ENCODE measurements at regions not wholly inside any gene's neighbourhood (a gene's known extent, or its start where the extent isn't known, plus 50 kb on each side); places are given as distances from the start of the nearest gene placed in this dataset.

DNA sequence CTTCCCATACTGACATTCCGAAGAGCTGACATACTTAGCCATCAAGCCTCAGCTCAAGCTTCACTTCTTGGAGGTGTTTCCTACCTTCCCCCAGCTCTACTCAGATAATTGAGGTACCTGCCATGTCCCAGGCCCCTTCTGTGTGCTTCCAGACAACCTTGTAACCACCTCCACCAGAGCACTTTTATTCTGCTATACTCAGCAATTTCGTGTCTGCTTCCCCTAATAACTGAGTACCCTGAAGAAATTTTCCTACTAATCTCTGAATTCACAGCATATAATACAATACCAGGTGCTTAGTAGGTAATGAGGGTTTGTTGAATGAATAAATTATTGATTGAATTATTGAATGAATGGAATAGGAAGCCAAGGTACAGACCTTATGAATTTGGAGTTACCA is 605.5 kb downstream of the MID1IP1 start:
- Histone ChIP-seq H3K36me3 (replicated peaks in 1 of 2; ENCODE audit: control insufficient read depth in 1 of 2, insufficient read depth in 2 of 2, low read length in 1 of 2) (no peaks in the 10 kb centered on the region), H3K4me1 (ENCODE audit: control insufficient read depth in 1 of 2, insufficient read depth in 2 of 2, low read depth in 1 of 2, low read length in 1 of 2) (no peaks in the 10 kb centered on the region), H3K9me2 (no peaks in the 10 kb centered on the region), H3K4me2 (no peak overlapping the region), H4K20me1 (ENCODE audit: insufficient read depth) (no peaks in the 10 kb centered on the region), H2AFZ (ENCODE audit: low read depth) (no peak overlapping the region), H3K27me3 (ENCODE audit: insufficient read depth) (no peaks in the 10 kb centered on the region; the same call in 1 of the 2 replicates), H3K9ac (no peak overlapping the region), H3K9me3 (no peaks in the 10 kb centered on the region), H3K4me3 (ENCODE audit: low read depth in 2 of 2, low read length in 1 of 2) (no peak overlapping the region), H3K79me2 (ENCODE audit: insufficient read depth) (no peaks in the 10 kb centered on the region), H3K27ac (ENCODE audit: low read depth in 2 of 2, low read length in 1 of 2) (no peak overlapping the region), H3F3A (replicated peaks; ENCODE audit: insufficient read depth) (no peaks in the 10 kb centered on the region)
- POLR2A ChIA-PET: no interaction called here
- DNase-seq: no peak
- CTCF ChIA-PET: no interaction called here
- WGBS (ENCODE audit: low lambda C conversion rate): 5% methylated on average over 2 of the region's 2 CpGs
- TF ChIP-seq EP300 (IDR thresholded peaks at IDR 0.05; ENCODE audit: borderline replicate concordance in 1 of 2, low read depth in 1 of 2, low read length in 1 of 2): no peak
- TF ChIP-seq NRF1 (IDR thresholded peaks at IDR 0.05; ENCODE audit: low read depth, low read length): no peak
- TF ChIP-seq, protein P1, sequence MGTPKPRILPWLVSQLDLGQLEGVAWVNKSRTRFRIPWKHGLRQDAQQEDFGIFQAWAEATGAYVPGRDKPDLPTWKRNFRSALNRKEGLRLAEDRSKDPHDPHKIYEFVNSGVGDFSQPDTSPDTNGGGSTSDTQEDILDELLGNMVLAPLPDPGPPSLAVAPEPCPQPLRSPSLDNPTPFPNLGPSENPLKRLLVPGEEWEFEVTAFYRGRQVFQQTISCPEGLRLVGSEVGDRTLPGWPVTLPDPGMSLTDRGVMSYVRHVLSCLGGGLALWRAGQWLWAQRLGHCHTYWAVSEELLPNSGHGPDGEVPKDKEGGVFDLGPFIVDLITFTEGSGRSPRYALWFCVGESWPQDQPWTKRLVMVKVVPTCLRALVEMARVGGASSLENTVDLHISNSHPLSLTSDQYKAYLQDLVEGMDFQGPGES (IDR thresholded peaks at IDR 0.05; ENCODE audit: low read depth, low read length): no peak
- TF ChIP-seq, protein P2, sequence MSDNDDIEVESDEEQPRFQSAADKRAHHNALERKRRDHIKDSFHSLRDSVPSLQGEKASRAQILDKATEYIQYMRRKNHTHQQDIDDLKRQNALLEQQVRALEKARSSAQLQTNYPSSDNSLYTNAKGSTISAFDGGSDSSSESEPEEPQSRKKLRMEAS (IDR thresholded peaks at IDR 0.05; ENCODE audit: low read depth): no peak
- TF ChIP-seq FOSL2 (IDR thresholded peaks at IDR 0.05; ENCODE audit: borderline replicate concordance, low read depth): no peak
- TF ChIP-seq, protein P3, sequence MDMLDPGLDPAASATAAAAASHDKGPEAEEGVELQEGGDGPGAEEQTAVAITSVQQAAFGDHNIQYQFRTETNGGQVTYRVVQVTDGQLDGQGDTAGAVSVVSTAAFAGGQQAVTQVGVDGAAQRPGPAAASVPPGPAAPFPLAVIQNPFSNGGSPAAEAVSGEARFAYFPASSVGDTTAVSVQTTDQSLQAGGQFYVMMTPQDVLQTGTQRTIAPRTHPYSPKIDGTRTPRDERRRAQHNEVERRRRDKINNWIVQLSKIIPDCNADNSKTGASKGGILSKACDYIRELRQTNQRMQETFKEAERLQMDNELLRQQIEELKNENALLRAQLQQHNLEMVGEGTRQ (IDR thresholded peaks at IDR 0.05; ENCODE audit: borderline replicate concordance, low read depth, low read length): no peak
- TF ChIP-seq, protein P4, sequence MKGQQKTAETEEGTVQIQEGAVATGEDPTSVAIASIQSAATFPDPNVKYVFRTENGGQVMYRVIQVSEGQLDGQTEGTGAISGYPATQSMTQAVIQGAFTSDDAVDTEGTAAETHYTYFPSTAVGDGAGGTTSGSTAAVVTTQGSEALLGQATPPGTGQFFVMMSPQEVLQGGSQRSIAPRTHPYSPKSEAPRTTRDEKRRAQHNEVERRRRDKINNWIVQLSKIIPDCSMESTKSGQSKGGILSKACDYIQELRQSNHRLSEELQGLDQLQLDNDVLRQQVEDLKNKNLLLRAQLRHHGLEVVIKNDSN (IDR thresholded peaks at IDR 0.05; ENCODE audit: borderline replicate concordance, low read depth): no peak

DNA sequence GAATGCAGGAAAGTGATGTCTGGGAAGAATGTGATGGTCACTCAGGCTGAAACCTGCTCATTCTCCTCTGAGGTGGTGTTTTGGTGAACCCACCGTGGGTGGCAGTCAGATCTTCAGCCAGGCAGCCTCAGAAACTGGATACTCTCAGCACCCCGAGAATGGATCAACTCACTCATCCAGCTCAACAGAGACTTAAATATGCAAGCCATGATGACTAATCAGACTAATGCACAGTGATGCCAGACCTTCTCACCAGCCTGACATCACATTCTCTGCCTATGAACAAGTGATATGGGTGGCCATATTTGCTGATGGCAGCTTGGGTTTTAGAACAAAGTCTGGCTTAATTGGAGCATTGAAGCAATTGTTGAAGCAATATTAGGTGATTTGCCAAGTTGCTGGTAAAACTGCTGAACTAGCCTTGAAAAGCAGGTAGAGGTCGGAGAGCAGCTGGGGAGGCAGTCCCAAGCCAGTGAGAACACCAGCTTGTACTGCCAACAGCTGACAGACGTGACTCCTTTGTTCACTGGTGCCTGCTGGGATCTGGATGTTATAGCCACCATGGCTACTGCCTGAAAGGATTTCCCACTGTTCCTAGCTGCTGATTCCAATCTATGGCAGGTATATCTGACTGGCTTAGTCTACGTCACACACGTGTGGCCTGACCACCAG is 608.1 kb downstream of the MID1IP1 start:
- ChIA-PET CTCF (no interaction called here), POLR2A (no interaction called here)
- H3K9me2 ChIP-seq: no peaks in the 10 kb centered on the region
- DNase-seq: no peak
- no peaks in the 10 kb centered on the region for H4K20me1 ChIP-seq (ENCODE audit: insufficient read depth)
- H2AFZ ChIP-seq (ENCODE audit: low read depth): no peak overlapping the region
- 47% methylated on average over 4 of the region's 6 CpGs for WGBS (ENCODE audit: low lambda C conversion rate)
- H3K27ac ChIP-seq (ENCODE audit: low read depth in 2 of 2, low read length in 1 of 2): no peak overlapping the region
- no peaks in the 10 kb centered on the region; the same call in 1 of the 2 replicates for H3K27me3 ChIP-seq (ENCODE audit: insufficient read depth)
- no peak overlapping the region for H3K9ac ChIP-seq
- H3K9me3 ChIP-seq: no peaks in the 10 kb centered on the region
- H3K4me3 ChIP-seq (ENCODE audit: low read depth in 2 of 2, low read length in 1 of 2): no peak overlapping the region
- no peaks in the 10 kb centered on the region; a peak in 1 of 4 replicates for H3K4me1 ChIP-seq (ENCODE audit: control insufficient read depth in 1 of 2, insufficient read depth in 2 of 2, low read depth in 1 of 2, low read length in 1 of 2)
- no peaks in the 10 kb centered on the region for H3K36me3 ChIP-seq (replicated peaks in 1 of 2; ENCODE audit: control insufficient read depth in 1 of 2, insufficient read depth in 2 of 2, low read length in 1 of 2)
- no peaks in the 10 kb centered on the region for H3F3A ChIP-seq (replicated peaks; ENCODE audit: insufficient read depth)
- no peaks in the 10 kb centered on the region for H3K79me2 ChIP-seq (ENCODE audit: insufficient read depth)
- H3K4me2 ChIP-seq: no peak overlapping the region
- no peak for TF ChIP-seq YY1 (IDR thresholded peaks at IDR 0.05; ENCODE audit: low read depth)
- TF ChIP-seq GABPA (IDR thresholded peaks at IDR 0.05; ENCODE audit: low read depth): no peak
- no peak for TF ChIP-seq MEF2A (IDR thresholded peaks at IDR 0.05; ENCODE audit: borderline replicate concordance, low read depth)
- TF ChIP-seq, protein P5, sequence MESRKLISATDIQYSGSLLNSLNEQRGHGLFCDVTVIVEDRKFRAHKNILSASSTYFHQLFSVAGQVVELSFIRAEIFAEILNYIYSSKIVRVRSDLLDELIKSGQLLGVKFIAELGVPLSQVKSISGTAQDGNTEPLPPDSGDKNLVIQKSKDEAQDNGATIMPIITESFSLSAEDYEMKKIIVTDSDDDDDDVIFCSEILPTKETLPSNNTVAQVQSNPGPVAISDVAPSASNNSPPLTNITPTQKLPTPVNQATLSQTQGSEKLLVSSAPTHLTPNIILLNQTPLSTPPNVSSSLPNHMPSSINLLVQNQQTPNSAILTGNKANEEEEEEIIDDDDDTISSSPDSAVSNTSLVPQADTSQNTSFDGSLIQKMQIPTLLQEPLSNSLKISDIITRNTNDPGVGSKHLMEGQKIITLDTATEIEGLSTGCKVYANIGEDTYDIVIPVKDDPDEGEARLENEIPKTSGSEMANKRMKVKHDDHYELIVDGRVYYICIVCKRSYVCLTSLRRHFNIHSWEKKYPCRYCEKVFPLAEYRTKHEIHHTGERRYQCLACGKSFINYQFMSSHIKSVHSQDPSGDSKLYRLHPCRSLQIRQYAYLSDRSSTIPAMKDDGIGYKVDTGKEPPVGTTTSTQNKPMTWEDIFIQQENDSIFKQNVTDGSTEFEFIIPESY (IDR thresholded peaks at IDR 0.05; ENCODE audit: borderline replicate concordance, low read depth): no peak
- TF ChIP-seq GATA2 (CRISPR knock-in tag; IDR thresholded peaks at IDR 0.05): no peak
- no peak for TF ChIP-seq RXRA (IDR thresholded peaks at IDR 0.05; ENCODE audit: borderline replicate concordance, low read depth)
- no peak for TF ChIP-seq FOXJ3 (CRISPR knock-in tag; IDR thresholded peaks at IDR 0.05)
- TF ChIP-seq TEAD4 (IDR thresholded peaks at IDR 0.05; ENCODE audit: borderline replicate concordance, insufficient read depth): no peak
- no peak for TF ChIP-seq CHD2 (IDR thresholded peaks at IDR 0.05; ENCODE audit: low read length, partially characterized antibody)
- TF ChIP-seq RAD21 (IDR thresholded peaks at IDR 0.05; ENCODE audit: low read length): no peak
- TF ChIP-seq, protein P1 (IDR thresholded peaks at IDR 0.05; ENCODE audit: low read depth, low read length): no peak
- no peak for TF ChIP-seq SMC3 (IDR thresholded peaks at IDR 0.05; ENCODE audit: low read depth, low read length)
- TF ChIP-seq SIN3A (IDR thresholded peaks at IDR 0.05; ENCODE audit: borderline replicate concordance, low read depth, low read length): no peak
- TF ChIP-seq, protein P3 (IDR thresholded peaks at IDR 0.05; ENCODE audit: borderline replicate concordance, low read depth, low read length): no peak
- TF ChIP-seq FOXM1 (IDR thresholded peaks at IDR 0.05; ENCODE audit: low read depth): no peak
- no peak for TF ChIP-seq NRF1 (IDR thresholded peaks at IDR 0.05; ENCODE audit: low read depth, low read length)
